Ishikawa (cell line): ENCODE measurements at regions not wholly inside any gene's neighbourhood (a gene's known extent, or its start where the extent isn't known, plus 50 kb on each side); places are given as distances from the start of the nearest gene placed in this dataset.

Experiments
- CEBPB ChIP-seq: IDR thresholded peaks from 2 replicates; pipeline ENCODE4 v1.6.1; 2012
- CREB1 ChIP-seq: IDR thresholded peaks from 2 replicates; pipeline ENCODE4 v1.6.1; 2012; ENCODE audit warnings: low read depth
- EGR1 ChIP-seq: IDR thresholded peaks from 2 replicates; pipeline ENCODE4 v1.6.1; 2012
- EP300 ChIP-seq: IDR thresholded peaks from 2 replicates; pipeline ENCODE4 v1.6.1; 2012; ENCODE audit warnings: borderline replicate concordance
- FOXM1 ChIP-seq: IDR thresholded peaks from 2 replicates; pipeline ENCODE4 v1.6.1; 2012; ENCODE audit warnings: low read depth, borderline replicate concordance
- MAX ChIP-seq: IDR thresholded peaks from 2 replicates; pipeline ENCODE4 v1.6.1; 2012
- NFIC ChIP-seq: IDR thresholded peaks from 2 replicates; pipeline ENCODE4 v1.6.1; 2012
- RAD21 ChIP-seq: IDR thresholded peaks from 2 replicates; pipeline ENCODE4 v1.6.1; 2012; ENCODE audit warnings: low read depth
- REST ChIP-seq: IDR thresholded peaks from 2 replicates; pipeline ENCODE4 v1.6.1; 2012; ENCODE audit warnings: low read depth, mild to moderate bottlenecking
- TAF1 ChIP-seq: IDR thresholded peaks from 2 replicates; pipeline ENCODE4 v1.6.1; 2012; ENCODE audit warnings: low read depth, mild to moderate bottlenecking
- TCF12 ChIP-seq: IDR thresholded peaks from 2 replicates; pipeline ENCODE4 v1.6.1; 2012; ENCODE audit warnings: low read depth
- TEAD4 ChIP-seq: IDR thresholded peaks from 2 replicates; pipeline ENCODE4 v1.6.1; 2012
- USF1 ChIP-seq: IDR thresholded peaks from 2 replicates; pipeline ENCODE4 v1.6.1; 2012
- YY1 ChIP-seq: IDR thresholded peaks from 2 replicates; pipeline ENCODE4 v1.6.1; 2012; ENCODE audit warnings: low read depth
- ZBTB7A ChIP-seq: IDR thresholded peaks from 2 replicates; pipeline ENCODE4 v1.6.1; 2012; ENCODE audit warnings: low read depth

- TF ChIP-seq TEAD4 (no peak), REST (no peak), TAF1 (no peak), EP300 (no peak)
These were observed 84.7 kb upstream of the FLRT2 start for GRCh38 chr14:85445151-85445795.

- TF ChIP-seq FOXM1 (no peak), EP300 (no peak), YY1 (no peak), TCF12 (no peak), EGR1 (no peak), TAF1 (no peak), TEAD4 (no peak), USF1 (no peak), REST (no peak), CEBPB (no peak), CREB1 (no peak), RAD21 (no peak), NFIC (no peak), MAX (no peak), ZBTB7A (no peak)
These were observed 82.1 kb upstream of the FLRT2 start for GRCh38 chr14:85447883-85448282.

GRCh38 chr14:85451421-85451820, 78.5 kb upstream of the FLRT2 start:
- TF ChIP-seq MAX = no peak
- no peak for TF ChIP-seq EGR1
- TF ChIP-seq YY1 = no peak
- no peak for TF ChIP-seq TEAD4
- no peak for TF ChIP-seq NFIC
- TF ChIP-seq CEBPB = no peak
- TF ChIP-seq CREB1 = no peak
- TF ChIP-seq TCF12 = no peak
- TF ChIP-seq FOXM1 = no peak
- TF ChIP-seq ZBTB7A = no peak
- TF ChIP-seq TAF1 = no peak
- TF ChIP-seq EP300 = no peak
- no peak for TF ChIP-seq RAD21
- TF ChIP-seq USF1 = no peak

GRCh38 chr14:85453401-85454225, 76.3 kb upstream of the FLRT2 start:
- TF ChIP-seq TCF12 (no peak), CREB1 (no peak), EP300 (no peak), TEAD4 (no peak), CEBPB (no peak)

GRCh38 chr14:85454226-85454813, 75.6 kb upstream of the FLRT2 start:
- TF ChIP-seq ZBTB7A (no peak), EP300 (no peak), EGR1 (no peak), CEBPB (no peak), TEAD4 (no peak), NFIC (no peak), CREB1 (no peak), RAD21 (no peak)
